ENCODE measurements at regions not wholly inside any gene's neighbourhood (a gene's known extent, or its start where the extent isn't known, plus 50 kb on each side); places are given as distances from the start of the nearest gene placed in this dataset.
"Not testable (repeated sequence)": the region's sequence is repeated elsewhere in the genome, so short reads cannot be mapped to it uniquely, and the experiment has no call there.

- not testable (repeated sequence) for DNase-seq (ENCODE audit: low read depth)
Measured at GRCh38 chr2:132220589-132220988, 58.8 kb upstream of the ANKRD30BL start.

- not testable (repeated sequence) for DNase-seq (ENCODE audit: low read depth)
Measured at GRCh38 chr2:132221886-132222285, 60.1 kb upstream of the ANKRD30BL start.

- no peak for DNase-seq (ENCODE audit: low read depth)
Measured at GRCh38 chr2:132252191-132252893, 90.6 kb upstream of the ANKRD30BL start.

- no peak for DNase-seq (ENCODE audit: low read depth)
Measured at GRCh38 chr2:132252894-132253264, 91.1 kb upstream of the ANKRD30BL start.

GRCh38 chr2:132253496-132254305, 91.9 kb upstream of the ANKRD30BL start:
- DNase-seq (ENCODE audit: low read depth) = no peak

- not testable (repeated sequence) for DNase-seq (ENCODE audit: low read depth)
Measured at GRCh38 chr2:132254306-132254919, 92.7 kb upstream of the ANKRD30BL start.

- DNase-seq (ENCODE audit: low read depth) = no peak
Measured at GRCh38 chr2:132255714-132256113, 94.0 kb upstream of the ANKRD30BL start.

GRCh38 chr2:132256251-132256902, 94.6 kb upstream of the ANKRD30BL start:
- DNase-seq (ENCODE audit: low read depth) = no peak

GRCh38 chr2:132256903-132257300, 95.2 kb upstream of the ANKRD30BL start:
- DNase-seq (ENCODE audit: low read depth) = not testable (repeated sequence)

GRCh38 chr2:132257301-132258171, 95.8 kb upstream of the ANKRD30BL start:
- not testable (repeated sequence) for DNase-seq (ENCODE audit: low read depth)

GRCh38 chr2:132259276-132259675, 97.5 kb upstream of the ANKRD30BL start:
- not testable (repeated sequence) for DNase-seq (ENCODE audit: low read depth)

GRCh38 chr2:132265595-132265994, 103.8 kb upstream of the ANKRD30BL start:
- DNase-seq (ENCODE audit: low read depth) = not testable (repeated sequence)

GRCh38 chr2:132267105-132267497, 105.3 kb upstream of the ANKRD30BL start:
- DNase-seq (ENCODE audit: low read depth) = no peak

GRCh38 chr2:132267498-132268283, 105.9 kb upstream of the ANKRD30BL start:
- peak; percentile 43 for DNase-seq (ENCODE audit: low read depth)

GRCh38 chr2:132268284-132268976, 106.7 kb upstream of the ANKRD30BL start:
- peak; percentile 29 for DNase-seq (ENCODE audit: low read depth)

- DNase-seq (ENCODE audit: low read depth) = no peak
Measured at GRCh38 chr2:132268977-132269523, 107.3 kb upstream of the ANKRD30BL start.

GRCh38 chr2:132270255-132270654, 108.5 kb upstream of the ANKRD30BL start:
- no peak for DNase-seq (ENCODE audit: low read depth)

- no peak for DNase-seq (ENCODE audit: low read depth)
Measured at GRCh38 chr2:132270981-132271546, 109.3 kb upstream of the ANKRD30BL start.

- not testable (repeated sequence) for DNase-seq (ENCODE audit: low read depth)
Measured at GRCh38 chr2:132271794-132272193, 110.0 kb upstream of the ANKRD30BL start.

All from fibroblast of gingiva (primary cell).